H9 (cell line): ENCODE measurements at regions not wholly inside any gene's neighbourhood (a gene's known extent, or its start where the extent isn't known, plus 50 kb on each side); places are given as distances from the start of the nearest gene placed in this dataset.

Experiments
- DNase-seq: peaks from one replicate; pipeline ENCODE4 v3.0.0-alpha.2; 2017
- H2AFZ ChIP-seq: one replicate; pipeline ENCODE4 v1.6.1; 2013; ENCODE audit warnings: mild to moderate bottlenecking, low read length, control low read depth, moderate library complexity
- H2AK5ac ChIP-seq: 2 replicates; pipeline ENCODE4 v1.6.1; 2013; ENCODE audit warnings: low read length, control low read depth, mixed read lengths; ENCODE audit not compliant: insufficient read length
- H2BK120ac ChIP-seq: one replicate; pipeline ENCODE4 v1.6.1; 2013; ENCODE audit warnings: low read depth, mild to moderate bottlenecking, low read length, control low read depth, inconsistent platforms; ENCODE audit not compliant: poor library complexity, severe bottlenecking
- H2BK12ac ChIP-seq: 2 replicates; pipeline ENCODE4 v1.6.1; 2013; ENCODE audit warnings: low read length, control low read depth, mixed read lengths, low read depth; ENCODE audit not compliant: insufficient read length
- H2BK15ac ChIP-seq: 2 replicates; pipeline ENCODE4 v1.6.1; 2013; ENCODE audit warnings: low read depth, low read length, control low read depth
- H2BK20ac ChIP-seq: one replicate; pipeline ENCODE4 v1.6.1; 2013; ENCODE audit warnings: low read depth, mild to moderate bottlenecking, low read length, control low read depth, inconsistent platforms; ENCODE audit not compliant: poor library complexity, severe bottlenecking
- H2BK5ac ChIP-seq: 2 replicates; pipeline ENCODE4 v1.6.1; 2013; ENCODE audit warnings: low read length, control low read depth, mixed read lengths; ENCODE audit not compliant: insufficient read length
- H3K14ac ChIP-seq: 2 replicates; pipeline ENCODE4 v1.6.1; 2013; ENCODE audit warnings: low read length, control low read depth; ENCODE audit not compliant: insufficient read depth
- H3K18ac ChIP-seq: 2 replicates; pipeline ENCODE4 v1.6.1; 2013; ENCODE audit warnings: low read depth, mild to moderate bottlenecking, mixed read lengths, low read length, control low read depth; ENCODE audit not compliant: insufficient read length
- H3K23ac ChIP-seq: 2 replicates; pipeline ENCODE4 v1.6.1; 2013; ENCODE audit warnings: low read length, control low read depth, mixed read lengths, low read depth; ENCODE audit not compliant: insufficient read length
- H3K23me2 ChIP-seq: 2 replicates; pipeline ENCODE4 v1.6.1; 2013; ENCODE audit warnings: low read depth, mild to moderate bottlenecking, mixed read lengths, low read length, control low read depth; ENCODE audit not compliant: insufficient read length, poor library complexity, severe bottlenecking
- H3K27ac ChIP-seq: 2 replicates; pipeline ENCODE4 v1.5.1; 2013; ENCODE audit warnings: low read length, control low read depth, mixed read lengths, low read depth; ENCODE audit not compliant: insufficient read length
- H3K27me3 ChIP-seq: 2 replicates; pipeline ENCODE4 v1.6.1; 2013; ENCODE audit warnings: low read length, control low read depth, inconsistent platforms; ENCODE audit not compliant: insufficient read depth
- H3K4ac ChIP-seq: 2 replicates; pipeline ENCODE4 v1.6.1; 2013; ENCODE audit warnings: low read depth, mild to moderate bottlenecking, control low read depth, inconsistent platforms, low read length, moderate library complexity
- H3K4me1 ChIP-seq: 2 replicates; pipeline ENCODE4 v1.6.1; 2013; ENCODE audit warnings: low read length, control low read depth, inconsistent platforms; ENCODE audit not compliant: insufficient read depth
- H3K4me2 ChIP-seq: 2 replicates; pipeline ENCODE4 v1.6.1; 2013; ENCODE audit warnings: low read length, control low read depth, mixed read lengths; ENCODE audit not compliant: insufficient read length, insufficient read depth
- H3K56ac ChIP-seq: 2 replicates; pipeline ENCODE4 v1.6.1; 2013; ENCODE audit warnings: low read depth, mild to moderate bottlenecking, mixed read lengths, low read length, control low read depth; ENCODE audit not compliant: insufficient read length
- H3K79me1 ChIP-seq: 2 replicates; pipeline ENCODE4 v1.6.1; 2013; ENCODE audit warnings: low read depth, mild to moderate bottlenecking, moderate library complexity, low read length, control low read depth, inconsistent platforms; ENCODE audit not compliant: insufficient read depth, poor library complexity, severe bottlenecking
- H3K79me2 ChIP-seq: 2 replicates; pipeline ENCODE4 v1.6.1; 2013; ENCODE audit warnings: low read length, control low read depth, inconsistent platforms; ENCODE audit not compliant: insufficient read depth
- H3K9ac ChIP-seq: 2 replicates; pipeline ENCODE4 v1.6.1; 2013; ENCODE audit warnings: low read length, control low read depth, mixed read lengths; ENCODE audit not compliant: insufficient read length; ENCODE audit errors: extremely low read depth
- H3K9me3 ChIP-seq: one replicate; pipeline ENCODE4 v1.6.1; 2013; ENCODE audit warnings: low read depth, low read length, inconsistent platforms; ENCODE audit not compliant: control insufficient read depth
- H3T11ph ChIP-seq: one replicate; pipeline ENCODE4 v1.6.1; 2013; ENCODE audit warnings: mild to moderate bottlenecking, low read length, control low read depth, inconsistent platforms
- H4K20me1 ChIP-seq: one replicate; pipeline ENCODE4 v1.6.1; 2013; ENCODE audit not compliant: control insufficient read depth, insufficient read length, insufficient read depth
- H4K5ac ChIP-seq: 2 replicates; pipeline ENCODE4 v1.6.1; 2013; ENCODE audit warnings: low read depth, mild to moderate bottlenecking, mixed read lengths, low read length, control low read depth; ENCODE audit not compliant: insufficient read length
- H4K8ac ChIP-seq: replicated peaks from 2 replicates; pipeline ENCODE4 v1.6.1; 2013; ENCODE audit warnings: low read length, control low read depth, mixed read lengths, low read depth; ENCODE audit not compliant: insufficient read length
- H4K91ac ChIP-seq: 2 replicates; pipeline ENCODE4 v1.6.1; 2013; ENCODE audit warnings: low read depth, mild to moderate bottlenecking, moderate library complexity, mixed read lengths, low read length, control low read depth; ENCODE audit not compliant: insufficient read length
- H3K27ac Mint-ChIP-seq, 3 experiments: 2 replicates in 2 of 3; 3 replicates in 1 of 3; pipeline ENCODE4 v1.8.0; 2020 to 2021; ENCODE audit warnings: mixed read lengths in 3 of 3, mild to moderate bottlenecking in 1 of 3, moderate library complexity in 1 of 3
- H3K27me3 Mint-ChIP-seq: 2 replicates; pipeline ENCODE4 v1.8.0; 2021; ENCODE audit warnings: low read depth, mild to moderate bottlenecking, moderate library complexity, mixed read lengths
- H3K36me3 Mint-ChIP-seq, 3 experiments: 2 replicates in 2 of 3; 3 replicates in 1 of 3; pipeline ENCODE4 v1.8.0; 2020 to 2021; ENCODE audit warnings: low read depth in 3 of 3, mixed read lengths in 3 of 3; ENCODE audit not compliant: insufficient read depth in 1 of 3
- H3K4me1 Mint-ChIP-seq, 2 experiments: 2 replicates each; pipeline ENCODE4 v1.8.0; 2020; ENCODE audit warnings: mixed read lengths in 2 of 2
- H3K4me3 Mint-ChIP-seq, 2 experiments: 2 replicates in 1 of 2; 3 replicates in 1 of 2; pipeline ENCODE4 v1.8.0; 2020 to 2021; ENCODE audit warnings: mild to moderate bottlenecking in 2 of 2, mixed read lengths in 2 of 2, moderate library complexity in 1 of 2
- H3K9me3 Mint-ChIP-seq, 2 experiments: 2 replicates in 1 of 2; 3 replicates in 1 of 2; pipeline ENCODE4 v1.8.0; 2020; ENCODE audit warnings: mild to moderate bottlenecking in 2 of 2, mixed read lengths in 2 of 2, moderate library complexity in 1 of 2
- CTCF ChIP-seq: fragments of 200-600 bp; sonication (generic); conservative IDR thresholded peaks from 3 replicates; pipeline ENCODE4 v1.8.0; 2021; ENCODE audit warnings: antibody characterized with exemption, mild to moderate bottlenecking
- WGBS: extraction: QIAGEN DNeasy Blood & Tissue Kit; methylation state at CpG from one replicate; pipeline ENCODE4 v1.1.7; 2013; ENCODE audit warnings: missing lambda C conversion rate, low lambda C conversion rate, mixed read lengths; ENCODE audit not compliant: insufficient read length; ENCODE audit errors: extremely low coverage; 5-methylcytosine and 5-hydroxymethylcytosine counted together

GRCh38 chrX:140866446-140866845, 135.9 kb upstream of the SPANXB1 start:
- no peaks in the 10 kb centered on the region; a peak in 3 of 7 replicates for H3K36me3 Mint-ChIP-seq
- Histone ChIP-seq H3K9me3 (no peaks in the 10 kb centered on the region), H3K4me1 (no peaks in the 10 kb centered on the region), H4K8ac (no peak overlapping the region), H2AK5ac (no peak overlapping the region), H3T11ph (no peak overlapping the region), H3K18ac (no peak overlapping the region), H3K23ac (no peak overlapping the region), H3K23me2 (no peaks in the 10 kb centered on the region), H3K14ac (no peak overlapping the region), H2BK12ac (no peak overlapping the region), H4K91ac (no peak overlapping the region), H3K79me2 (no peaks in the 10 kb centered on the region), H2AFZ (no peak overlapping the region), H3K9ac (no peak overlapping the region), H2BK15ac (no peak overlapping the region), H2BK120ac (no peak overlapping the region), H3K79me1 (no peaks in the 10 kb centered on the region), H3K27me3 (no peaks in the 10 kb centered on the region), H3K4ac (no peak overlapping the region), H2BK20ac (no peak overlapping the region), H3K56ac (no peak overlapping the region), H4K20me1 (no peaks in the 10 kb centered on the region), H2BK5ac (no peak overlapping the region), H4K5ac (no peak overlapping the region), H3K27ac (no peak overlapping the region), H3K4me2 (no peak overlapping the region)
- DNase-seq, result no peak
- WGBS, result no CpG with 5 or more reads among the region's 1 CpG
- H3K4me1 Mint-ChIP-seq, result no peaks in the 10 kb centered on the region
- no peak overlapping the region for H3K4me3 Mint-ChIP-seq
- H3K27me3 Mint-ChIP-seq, result no peaks in the 10 kb centered on the region; the same call in 1 of the 2 replicates
- peaks cover 68 to 76% of the 10 kb centered on the region in 2 experiments for H3K9me3 Mint-ChIP-seq
- no peak overlapping the region for H3K27ac Mint-ChIP-seq
- no peak for TF ChIP-seq CTCF
